Panc1 (cell line): ENCODE measurements at regions not wholly inside any gene's neighbourhood (a gene's known extent, or its start where the extent isn't known, plus 50 kb on each side); places are given as distances from the start of the nearest gene placed in this dataset.

ENCODE experiments used
- POLR2AphosphoS5 ChIP-seq: IDR thresholded peaks from 2 replicates; pipeline ENCODE4 v1.6.1; 2012; ENCODE audit warnings: mild to moderate bottlenecking, low read depth, low read length, moderate library complexity
- SIN3A ChIP-seq: IDR thresholded peaks from 2 replicates; pipeline ENCODE4 v1.6.1; 2012; ENCODE audit warnings: low read depth, mild to moderate bottlenecking, low read length, moderate library complexity, borderline replicate concordance; ENCODE audit not compliant: insufficient read depth
- TCF7L2 ChIP-seq: IDR thresholded peaks from 2 replicates; pipeline ENCODE4 v1.6.1; 2011; ENCODE audit warnings: mild to moderate bottlenecking, low read depth, low read length, inconsistent platforms
- TF ChIP-seq, protein P1 (sequence below), 2 experiments: IDR thresholded peaks; 2 replicates each; pipeline ENCODE4 v1.6.1; 2011 to 2012; ENCODE audit warnings: low read depth in 2 of 2, control low read depth in 1 of 2, low read length in 1 of 2, mild to moderate bottlenecking in 1 of 2, moderate library complexity in 1 of 2; ENCODE audit not compliant: insufficient read depth in 1 of 2
- TF ChIP-seq, protein P2 (sequence below): fragments of 450-650 bp; IDR thresholded peaks from 2 replicates; pipeline ENCODE4 v1.5.1; 2017; ENCODE audit warnings: mild to moderate bottlenecking

DNA sequence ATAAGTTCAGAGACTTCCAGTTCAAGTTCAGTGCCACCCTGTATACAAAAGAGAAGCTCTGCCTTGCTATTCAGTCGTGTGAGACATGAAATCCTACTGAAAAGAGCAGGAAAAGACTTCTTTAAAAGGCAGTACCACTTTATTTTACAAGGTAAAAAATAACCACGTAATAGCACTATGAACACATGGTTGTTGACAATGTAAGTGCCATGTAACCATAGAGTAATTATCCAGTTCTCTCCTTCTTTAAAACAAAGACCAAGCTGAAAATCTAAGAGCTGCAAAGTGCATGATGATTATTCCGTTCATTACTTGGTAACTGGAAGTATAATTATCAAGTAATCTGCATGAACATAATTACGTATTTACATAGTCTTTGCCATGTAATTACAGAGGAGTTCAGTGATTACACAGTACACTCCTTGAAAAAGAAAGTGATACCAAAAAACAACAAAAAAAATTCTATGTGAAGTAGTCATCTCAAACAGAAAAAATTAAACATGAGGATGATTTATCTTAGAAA is 288.7 kb downstream of the EFNB2 start:
- TF ChIP-seq, protein P1, sequence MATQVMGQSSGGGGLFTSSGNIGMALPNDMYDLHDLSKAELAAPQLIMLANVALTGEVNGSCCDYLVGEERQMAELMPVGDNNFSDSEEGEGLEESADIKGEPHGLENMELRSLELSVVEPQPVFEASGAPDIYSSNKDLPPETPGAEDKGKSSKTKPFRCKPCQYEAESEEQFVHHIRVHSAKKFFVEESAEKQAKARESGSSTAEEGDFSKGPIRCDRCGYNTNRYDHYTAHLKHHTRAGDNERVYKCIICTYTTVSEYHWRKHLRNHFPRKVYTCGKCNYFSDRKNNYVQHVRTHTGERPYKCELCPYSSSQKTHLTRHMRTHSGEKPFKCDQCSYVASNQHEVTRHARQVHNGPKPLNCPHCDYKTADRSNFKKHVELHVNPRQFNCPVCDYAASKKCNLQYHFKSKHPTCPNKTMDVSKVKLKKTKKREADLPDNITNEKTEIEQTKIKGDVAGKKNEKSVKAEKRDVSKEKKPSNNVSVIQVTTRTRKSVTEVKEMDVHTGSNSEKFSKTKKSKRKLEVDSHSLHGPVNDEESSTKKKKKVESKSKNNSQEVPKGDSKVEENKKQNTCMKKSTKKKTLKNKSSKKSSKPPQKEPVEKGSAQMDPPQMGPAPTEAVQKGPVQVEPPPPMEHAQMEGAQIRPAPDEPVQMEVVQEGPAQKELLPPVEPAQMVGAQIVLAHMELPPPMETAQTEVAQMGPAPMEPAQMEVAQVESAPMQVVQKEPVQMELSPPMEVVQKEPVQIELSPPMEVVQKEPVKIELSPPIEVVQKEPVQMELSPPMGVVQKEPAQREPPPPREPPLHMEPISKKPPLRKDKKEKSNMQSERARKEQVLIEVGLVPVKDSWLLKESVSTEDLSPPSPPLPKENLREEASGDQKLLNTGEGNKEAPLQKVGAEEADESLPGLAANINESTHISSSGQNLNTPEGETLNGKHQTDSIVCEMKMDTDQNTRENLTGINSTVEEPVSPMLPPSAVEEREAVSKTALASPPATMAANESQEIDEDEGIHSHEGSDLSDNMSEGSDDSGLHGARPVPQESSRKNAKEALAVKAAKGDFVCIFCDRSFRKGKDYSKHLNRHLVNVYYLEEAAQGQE (IDR thresholded peaks at IDR 0.05; ENCODE audit: insufficient read depth in 1 of 2, low read depth in 2 of 2, low read length in 1 of 2): no peak
- TF ChIP-seq, protein P2, sequence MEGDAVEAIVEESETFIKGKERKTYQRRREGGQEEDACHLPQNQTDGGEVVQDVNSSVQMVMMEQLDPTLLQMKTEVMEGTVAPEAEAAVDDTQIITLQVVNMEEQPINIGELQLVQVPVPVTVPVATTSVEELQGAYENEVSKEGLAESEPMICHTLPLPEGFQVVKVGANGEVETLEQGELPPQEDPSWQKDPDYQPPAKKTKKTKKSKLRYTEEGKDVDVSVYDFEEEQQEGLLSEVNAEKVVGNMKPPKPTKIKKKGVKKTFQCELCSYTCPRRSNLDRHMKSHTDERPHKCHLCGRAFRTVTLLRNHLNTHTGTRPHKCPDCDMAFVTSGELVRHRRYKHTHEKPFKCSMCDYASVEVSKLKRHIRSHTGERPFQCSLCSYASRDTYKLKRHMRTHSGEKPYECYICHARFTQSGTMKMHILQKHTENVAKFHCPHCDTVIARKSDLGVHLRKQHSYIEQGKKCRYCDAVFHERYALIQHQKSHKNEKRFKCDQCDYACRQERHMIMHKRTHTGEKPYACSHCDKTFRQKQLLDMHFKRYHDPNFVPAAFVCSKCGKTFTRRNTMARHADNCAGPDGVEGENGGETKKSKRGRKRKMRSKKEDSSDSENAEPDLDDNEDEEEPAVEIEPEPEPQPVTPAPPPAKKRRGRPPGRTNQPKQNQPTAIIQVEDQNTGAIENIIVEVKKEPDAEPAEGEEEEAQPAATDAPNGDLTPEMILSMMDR: no peak
- TF ChIP-seq POLR2AphosphoS5: no peak
- TF ChIP-seq SIN3A: no peak
- TF ChIP-seq TCF7L2: no peak
